ENCODE measurements at regions not wholly inside any gene's neighbourhood (a gene's known extent, or its start where the extent isn't known, plus 50 kb on each side); places are given as distances from the start of the nearest gene placed in this dataset.

DNA sequence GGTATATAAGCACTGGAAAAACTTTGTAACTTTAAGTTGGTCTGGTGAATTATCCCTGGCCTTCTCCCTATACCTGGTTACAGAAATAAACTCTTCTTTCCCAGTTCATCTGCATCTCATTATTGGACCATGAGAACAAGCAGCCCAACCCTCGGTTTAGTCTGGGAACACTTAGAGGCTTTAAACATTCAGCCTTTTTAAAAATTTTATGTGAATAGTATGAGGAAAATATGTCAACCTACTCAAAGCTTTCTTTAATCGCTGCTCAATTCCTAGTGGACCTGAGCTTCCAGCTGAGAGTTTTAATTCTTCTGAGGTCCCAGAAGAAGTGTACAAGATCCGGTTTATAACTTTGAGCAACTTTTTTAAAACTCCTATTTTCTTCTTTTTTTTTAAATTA lies 358.6 kb upstream of the NOCT start:
- H3K4me3 ChIP-seq (ENCODE audit: low read depth, low read length), result no peak overlapping the region
- DNase-seq (ENCODE audit: low read depth), result no peak
- TF ChIP-seq, protein P1, sequence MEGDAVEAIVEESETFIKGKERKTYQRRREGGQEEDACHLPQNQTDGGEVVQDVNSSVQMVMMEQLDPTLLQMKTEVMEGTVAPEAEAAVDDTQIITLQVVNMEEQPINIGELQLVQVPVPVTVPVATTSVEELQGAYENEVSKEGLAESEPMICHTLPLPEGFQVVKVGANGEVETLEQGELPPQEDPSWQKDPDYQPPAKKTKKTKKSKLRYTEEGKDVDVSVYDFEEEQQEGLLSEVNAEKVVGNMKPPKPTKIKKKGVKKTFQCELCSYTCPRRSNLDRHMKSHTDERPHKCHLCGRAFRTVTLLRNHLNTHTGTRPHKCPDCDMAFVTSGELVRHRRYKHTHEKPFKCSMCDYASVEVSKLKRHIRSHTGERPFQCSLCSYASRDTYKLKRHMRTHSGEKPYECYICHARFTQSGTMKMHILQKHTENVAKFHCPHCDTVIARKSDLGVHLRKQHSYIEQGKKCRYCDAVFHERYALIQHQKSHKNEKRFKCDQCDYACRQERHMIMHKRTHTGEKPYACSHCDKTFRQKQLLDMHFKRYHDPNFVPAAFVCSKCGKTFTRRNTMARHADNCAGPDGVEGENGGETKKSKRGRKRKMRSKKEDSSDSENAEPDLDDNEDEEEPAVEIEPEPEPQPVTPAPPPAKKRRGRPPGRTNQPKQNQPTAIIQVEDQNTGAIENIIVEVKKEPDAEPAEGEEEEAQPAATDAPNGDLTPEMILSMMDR (IDR thresholded peaks at IDR 0.05; ENCODE audit: low read depth, low read length, missing control alignments), result no peak

DNA sequence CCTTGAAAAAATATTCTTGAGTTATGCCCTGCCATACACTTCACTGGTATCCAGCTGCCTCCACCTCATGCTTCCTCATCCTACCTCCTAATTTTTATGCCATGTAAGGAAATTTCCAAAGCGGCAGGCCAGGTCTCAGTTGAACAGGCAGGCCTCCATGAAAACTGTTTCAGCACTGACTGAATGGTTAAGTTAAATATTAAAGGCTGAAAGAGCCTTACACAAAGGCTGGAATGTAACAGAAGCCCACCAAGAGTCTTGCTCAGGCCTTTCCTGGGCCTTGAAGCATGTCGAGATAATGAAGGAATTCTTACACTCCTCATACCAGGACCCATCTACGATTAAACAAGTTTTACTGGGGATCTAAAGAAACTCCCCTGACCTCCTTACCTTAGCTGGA lies 359.6 kb upstream of the NOCT start:
- no peak overlapping the region for H3K4me3 ChIP-seq (ENCODE audit: low read depth, low read length)
- TF ChIP-seq, protein P1 (IDR thresholded peaks at IDR 0.05; ENCODE audit: low read depth, low read length, missing control alignments), result no peak
- DNase-seq (ENCODE audit: low read depth), result no peak

DNA sequence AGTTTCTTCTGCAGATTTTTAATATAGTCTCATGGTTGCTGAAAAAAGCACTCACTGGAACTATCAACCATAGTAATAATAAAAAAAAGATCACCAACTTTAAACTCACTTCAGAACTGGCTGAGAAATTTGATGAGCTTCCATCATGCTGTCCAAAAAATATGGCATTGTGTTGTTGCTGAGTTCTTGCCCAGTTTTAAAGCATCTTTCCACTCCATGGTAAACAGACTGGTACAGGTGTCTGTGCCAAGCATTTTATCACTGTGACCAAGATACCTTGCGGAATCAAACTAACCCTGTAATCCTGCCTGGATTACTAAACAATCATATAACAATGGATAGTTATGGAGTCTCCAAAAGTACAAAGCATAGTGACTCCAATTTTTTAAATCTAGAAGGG lies 360.3 kb upstream of the NOCT start:
- no peak for DNase-seq (ENCODE audit: low read depth)
- TF ChIP-seq, protein P1 (IDR thresholded peaks at IDR 0.05; ENCODE audit: low read depth, low read length, missing control alignments), result no peak
- H3K4me3 ChIP-seq (ENCODE audit: low read depth, low read length), result no peak overlapping the region

GRCh38 chr4:138650929-138651448 lies 364.6 kb upstream of the NOCT start:
- no peak overlapping the region for H3K4me3 ChIP-seq (ENCODE audit: low read depth, low read length)
- TF ChIP-seq, protein P1 (IDR thresholded peaks at IDR 0.05; ENCODE audit: low read depth, low read length, missing control alignments), result no peak

DNA sequence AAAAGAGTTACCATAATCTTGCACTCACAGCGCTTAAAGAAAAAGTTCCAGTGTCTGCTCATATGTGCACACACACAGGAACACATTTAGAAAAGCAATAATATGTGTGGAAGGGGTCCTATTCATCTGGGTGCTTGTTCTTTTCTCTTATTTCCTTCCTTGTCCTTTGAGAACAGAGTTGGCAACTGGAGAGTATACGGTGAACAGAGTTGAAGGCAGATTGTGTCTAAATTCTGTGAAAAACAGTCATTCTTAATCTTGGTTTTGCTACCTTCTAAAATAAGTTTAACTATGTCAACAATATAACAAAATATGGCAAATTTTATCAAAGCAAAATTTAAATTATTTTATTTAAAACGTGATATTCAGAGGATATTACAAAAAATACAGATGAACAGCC lies 365.1 kb upstream of the NOCT start:
- H3K4me3 ChIP-seq (ENCODE audit: low read depth, low read length), result no peak overlapping the region
- no peak for DNase-seq (ENCODE audit: low read depth)
- TF ChIP-seq, protein P1 (IDR thresholded peaks at IDR 0.05; ENCODE audit: low read depth, low read length, missing control alignments), result no peak

More at GRCh38 chr4:138650929-138651448, 364.6 kb upstream of the NOCT start:
- DNase-seq (ENCODE audit: low read depth), result no peak

- no peak overlapping the region for H3K4me3 ChIP-seq (ENCODE audit: low read depth, low read length)
- TF ChIP-seq, protein P1 (IDR thresholded peaks at IDR 0.05; ENCODE audit: low read depth, low read length, missing control alignments), result no peak
- no peak for DNase-seq (ENCODE audit: low read depth)
Observed at GRCh38 chr4:138647433-138647832, 368.1 kb upstream of the NOCT start.

DNA sequence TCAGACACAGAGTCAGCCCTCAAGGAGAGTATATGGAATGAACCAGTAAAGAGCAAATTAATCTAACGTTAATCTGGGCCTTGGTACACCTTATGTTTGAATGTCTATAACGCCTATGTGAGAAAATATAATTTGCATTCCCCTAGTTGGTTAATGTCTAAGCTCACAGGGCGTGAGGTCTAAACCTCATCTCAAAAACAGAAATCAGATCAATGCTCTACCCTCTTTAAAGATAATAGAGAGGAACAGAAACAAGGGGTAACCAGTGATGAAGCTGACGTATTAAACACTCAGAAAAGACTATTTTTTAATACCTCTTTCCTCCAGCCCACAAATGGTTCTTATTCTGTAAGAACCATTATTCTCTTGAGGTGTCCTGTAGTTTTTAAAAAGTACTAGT lies 369.2 kb upstream of the NOCT start:
- TF ChIP-seq, protein P1 (IDR thresholded peaks at IDR 0.05; ENCODE audit: low read depth, low read length, missing control alignments), result no peak
- DNase-seq (ENCODE audit: low read depth), result no peak
- no peak overlapping the region for H3K4me3 ChIP-seq (ENCODE audit: low read depth, low read length)

All from GM12864 (cell line).